Epithelial cell of prostate (primary cell): ENCODE measurements at regions not wholly inside any gene's neighbourhood (a gene's known extent, or its start where the extent isn't known, plus 50 kb on each side); places are given as distances from the start of the nearest gene placed in this dataset.

Experiments
- DNase-seq: peaks from one replicate; pipeline ENCODE4 v3.0.0-alpha.2; 2011; ENCODE audit warnings: low read depth, low spot score
- H3K27ac ChIP-seq: fragments of 450-650 bp; 2 replicates; pipeline ENCODE4 v1.5.1; 2017; ENCODE audit warnings: mild to moderate bottlenecking

- peak; percentile 22 for DNase-seq
- peak overlapping the region; percentile 74 for H3K27ac ChIP-seq
These were observed 901.6 kb downstream of the BCL11B start for GRCh38 chr14:98370352-98370751.

- DNase-seq, result no peak
- peak overlapping the region; percentile 74 for H3K27ac ChIP-seq
These were observed 900.9 kb downstream of the BCL11B start for GRCh38 chr14:98371141-98371540.

GRCh38 chr14:98374136-98374535 is 897.9 kb downstream of the BCL11B start:
- H3K27ac ChIP-seq, result no peak overlapping the region
- no peak for DNase-seq

- no peak for DNase-seq
- no peak overlapping the region for H3K27ac ChIP-seq
These were observed 896.4 kb downstream of the BCL11B start for GRCh38 chr14:98375566-98375965.

GRCh38 chr14:98379830-98380229 is 892.2 kb downstream of the BCL11B start:
- DNase-seq, result no peak
- no peak overlapping the region for H3K27ac ChIP-seq

- peak overlapping the region; percentile 51 for H3K27ac ChIP-seq
- DNase-seq, result peak; percentile 8
These were observed 889.3 kb downstream of the BCL11B start for GRCh38 chr14:98382662-98383061.

- H3K27ac ChIP-seq, result no peak overlapping the region
- no peak for DNase-seq
These were observed 886.1 kb downstream of the BCL11B start for GRCh38 chr14:98385851-98386250.

GRCh38 chr14:98391061-98391460 is 880.9 kb downstream of the BCL11B start:
- no peak for DNase-seq
- no peak overlapping the region for H3K27ac ChIP-seq

DNA sequence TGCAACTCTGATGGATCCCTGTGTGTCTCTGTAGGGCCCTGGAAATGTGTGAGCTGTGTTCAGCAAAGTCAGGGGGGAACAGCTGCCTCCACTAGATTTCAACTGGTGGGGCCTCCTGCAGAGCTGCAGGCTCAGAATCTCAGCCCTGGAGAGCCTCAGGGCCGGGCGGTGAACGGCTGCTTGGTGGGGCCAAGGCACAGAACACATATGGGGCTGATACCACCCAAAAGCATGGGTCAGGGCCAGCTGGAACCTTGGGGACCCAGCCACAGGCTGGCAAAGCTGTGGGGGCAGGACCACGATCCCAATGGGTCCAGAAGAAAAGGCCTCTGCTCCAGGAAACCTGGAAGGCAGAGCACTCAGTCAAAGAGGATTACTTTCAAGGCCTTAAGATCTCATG is 878.5 kb downstream of the BCL11B start:
- H3K27ac ChIP-seq, result no peak overlapping the region
- no peak for DNase-seq

GRCh38 chr14:98404811-98405210 is 867.2 kb downstream of the BCL11B start:
- no peak overlapping the region for H3K27ac ChIP-seq

DNA sequence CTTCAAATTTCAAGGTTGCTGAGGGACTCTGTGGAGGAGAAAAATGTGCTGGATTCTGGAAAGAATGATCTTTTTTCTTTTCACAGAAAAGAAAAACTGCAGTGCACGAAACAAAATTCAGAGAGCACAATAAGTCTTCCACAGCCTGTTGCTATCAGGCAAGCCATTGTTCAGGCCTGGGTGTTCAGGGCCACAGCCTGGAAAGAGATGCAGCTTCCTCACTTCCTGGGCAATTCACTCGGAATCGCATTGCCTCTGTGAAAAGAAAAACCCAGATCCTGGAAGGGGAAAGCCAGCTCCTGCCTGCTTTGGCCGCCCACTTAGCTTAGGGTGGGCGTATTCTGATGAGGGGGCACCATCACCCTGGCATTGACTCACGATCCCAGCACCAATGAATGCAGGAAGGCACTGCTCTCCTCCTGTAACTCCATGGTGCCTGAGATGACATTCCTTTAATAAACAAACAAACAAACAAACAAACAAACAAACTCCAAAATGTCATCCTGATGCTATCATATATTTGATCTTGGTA is 863.9 kb downstream of the BCL11B start:
- no peak for DNase-seq
- H3K27ac ChIP-seq, result no peak overlapping the region

More at GRCh38 chr14:98404811-98405210, 867.2 kb downstream of the BCL11B start:
- DNase-seq, result no peak

DNA sequence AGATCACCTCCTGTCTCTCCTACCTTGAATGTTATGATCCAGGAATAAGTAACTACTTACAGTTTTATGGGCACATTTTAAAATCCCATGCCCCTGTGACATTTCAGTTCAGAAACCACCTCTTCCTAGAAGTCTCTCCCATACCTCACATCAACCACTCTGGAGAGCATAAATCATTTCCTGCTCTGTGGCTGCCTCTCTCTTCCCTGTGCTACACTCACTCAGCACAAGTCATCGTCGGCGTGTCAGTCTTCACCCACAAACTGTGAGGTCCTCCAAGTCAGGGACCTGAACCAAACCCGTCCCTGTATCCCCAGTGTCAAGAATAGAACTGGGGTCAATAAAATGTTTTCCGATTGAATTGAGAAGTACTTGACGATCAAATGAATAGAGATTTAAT is 863.3 kb downstream of the BCL11B start:
- no peak for DNase-seq

DNA sequence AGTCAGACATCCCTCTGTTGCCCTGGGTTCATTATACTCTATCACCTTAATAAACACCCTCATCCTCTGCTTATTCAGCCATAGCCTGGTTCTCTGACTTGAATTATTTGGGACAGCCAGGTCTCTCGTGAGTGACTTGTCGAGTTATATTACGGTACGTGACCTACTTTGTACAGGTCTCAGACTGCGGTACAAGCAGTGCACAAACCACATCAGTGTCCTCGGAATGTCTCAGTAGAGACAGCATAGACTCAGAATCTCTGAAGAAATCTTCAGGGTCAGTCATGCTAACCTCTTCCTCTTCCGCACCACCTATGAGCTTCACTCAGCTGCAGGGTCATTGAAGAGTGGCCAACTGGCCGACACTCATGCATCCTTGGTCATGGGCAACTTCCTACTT is 860.8 kb downstream of the BCL11B start:
- DNase-seq, result no peak
- H3K27ac ChIP-seq, result no peak overlapping the region

More for the DNA sequence above, 863.3 kb downstream of the BCL11B start:
- no peak overlapping the region for H3K27ac ChIP-seq

DNA sequence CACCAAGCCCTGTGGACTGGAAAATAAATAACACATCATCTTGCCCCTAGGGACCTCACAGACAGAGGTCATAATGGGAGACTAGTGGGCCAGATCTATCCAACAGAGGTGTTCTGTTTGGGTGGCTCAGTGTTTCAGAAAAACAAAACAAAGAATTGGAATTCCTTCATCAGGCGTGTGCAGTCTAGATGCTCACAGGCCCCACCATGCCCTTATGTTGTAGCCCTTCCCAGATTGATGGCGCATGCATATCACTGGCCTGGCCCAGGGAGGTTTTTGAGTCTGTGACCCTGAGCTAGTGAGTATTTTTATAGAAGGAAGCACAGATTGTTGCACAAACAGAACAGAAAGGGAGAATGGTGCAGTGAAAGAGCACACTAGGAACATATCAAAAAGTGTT is 859.6 kb downstream of the BCL11B start:
- no peak overlapping the region for H3K27ac ChIP-seq
- no peak for DNase-seq

GRCh38 chr14:98415766-98416165 is 856.2 kb downstream of the BCL11B start:
- H3K27ac ChIP-seq, result no peak overlapping the region
- DNase-seq, result no peak

- H3K27ac ChIP-seq, result no peak overlapping the region
- no peak for DNase-seq
These were observed 855.0 kb downstream of the BCL11B start for GRCh38 chr14:98417001-98417400.

- no peak for DNase-seq
- no peak overlapping the region for H3K27ac ChIP-seq
These were observed 843.5 kb downstream of the BCL11B start for GRCh38 chr14:98428483-98428994.

- DNase-seq, result no peak
- no peak overlapping the region for H3K27ac ChIP-seq
These were observed 838.6 kb downstream of the BCL11B start for GRCh38 chr14:98433436-98433835.

DNA sequence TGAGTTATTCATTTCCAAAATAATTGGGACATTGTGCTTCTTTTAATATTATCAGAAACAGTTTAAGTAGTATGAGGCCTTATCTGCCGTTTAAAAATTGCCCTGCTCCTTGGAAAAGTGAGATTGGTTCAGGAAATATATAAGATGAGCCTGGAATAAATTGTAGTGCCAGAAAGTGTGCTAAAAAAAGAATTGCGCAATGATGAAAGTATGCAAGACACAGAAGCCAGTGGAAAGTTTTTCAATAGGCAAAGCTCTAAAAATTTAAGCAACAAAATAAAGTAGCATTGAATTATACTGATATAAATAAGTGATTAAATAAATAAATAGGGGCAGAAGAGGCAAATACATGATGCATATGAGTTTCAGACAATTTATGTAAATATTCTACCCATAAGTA is 834.9 kb downstream of the BCL11B start:
- no peak overlapping the region for H3K27ac ChIP-seq
- no peak for DNase-seq

- DNase-seq, result no peak
- H3K27ac ChIP-seq, result no peak overlapping the region
These were observed 827.9 kb downstream of the BCL11B start for GRCh38 chr14:98444077-98444476.

- no peak for DNase-seq
- no peak overlapping the region for H3K27ac ChIP-seq
These were observed 826.3 kb downstream of the BCL11B start for GRCh38 chr14:98445718-98446117.

DNA sequence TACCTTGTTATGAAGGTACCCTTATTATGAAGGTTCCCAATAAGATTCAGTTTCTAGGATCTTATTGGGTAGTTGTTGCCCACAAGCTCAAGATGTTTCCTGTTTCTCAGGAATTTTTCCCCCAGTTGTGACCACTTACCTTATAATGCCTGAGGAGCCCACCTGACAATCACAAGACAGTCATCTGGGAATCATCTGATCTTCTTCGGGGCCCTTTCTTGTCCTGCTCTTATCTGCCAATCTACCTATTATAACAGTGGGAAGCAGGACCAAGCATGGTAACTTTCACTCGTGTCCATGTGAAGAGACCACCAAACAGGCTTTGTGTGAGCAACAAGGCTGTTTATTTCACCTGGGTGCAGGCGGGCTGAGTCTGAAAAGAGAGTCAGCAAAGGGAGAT is 825.5 kb downstream of the BCL11B start:
- DNase-seq, result no peak
- H3K27ac ChIP-seq, result no peak overlapping the region

GRCh38 chr14:98456231-98456630 is 815.8 kb downstream of the BCL11B start:
- no peak for DNase-seq
- H3K27ac ChIP-seq, result no peak overlapping the region
